Nephron progenitor cell (in vitro differentiated cells): ENCODE measurements at regions not wholly inside any gene's neighbourhood (a gene's known extent, or its start where the extent isn't known, plus 50 kb on each side); places are given as distances from the start of the nearest gene placed in this dataset.

Source experiments
- DNase-seq: peaks from one replicate; pipeline ENCODE4 v3.0.0; 2021
- H3K27ac Mint-ChIP-seq: 2 replicates; pipeline ENCODE4 v1.8.0; 2021; ENCODE audit warnings: mild to moderate bottlenecking, moderate library complexity, mixed read lengths
- H3K27me3 Mint-ChIP-seq: 2 replicates; pipeline ENCODE4 v1.8.0; 2021; ENCODE audit warnings: mild to moderate bottlenecking, low read depth, mixed read lengths; ENCODE audit not compliant: poor library complexity
- H3K36me3 Mint-ChIP-seq: 2 replicates; pipeline ENCODE4 v1.8.0; 2021; ENCODE audit warnings: low read depth, mixed read lengths
- H3K4me1 Mint-ChIP-seq: 2 replicates; pipeline ENCODE4 v1.8.0; 2021; ENCODE audit warnings: mixed read lengths
- H3K4me3 Mint-ChIP-seq: 2 replicates; pipeline ENCODE4 v1.8.0; 2021; ENCODE audit warnings: mild to moderate bottlenecking, moderate library complexity, mixed read lengths
- H3K9me3 Mint-ChIP-seq: 2 replicates; pipeline ENCODE4 v1.8.0; 2021; ENCODE audit warnings: mild to moderate bottlenecking, moderate library complexity, mixed read lengths
- TF ChIP-seq, protein P1 (sequence below): fragments of 200-600 bp; sonication (generic); IDR thresholded peaks from 2 replicates; pipeline ENCODE4 v1.5.0; 2021; ENCODE audit warnings: antibody characterized with exemption

DNA sequence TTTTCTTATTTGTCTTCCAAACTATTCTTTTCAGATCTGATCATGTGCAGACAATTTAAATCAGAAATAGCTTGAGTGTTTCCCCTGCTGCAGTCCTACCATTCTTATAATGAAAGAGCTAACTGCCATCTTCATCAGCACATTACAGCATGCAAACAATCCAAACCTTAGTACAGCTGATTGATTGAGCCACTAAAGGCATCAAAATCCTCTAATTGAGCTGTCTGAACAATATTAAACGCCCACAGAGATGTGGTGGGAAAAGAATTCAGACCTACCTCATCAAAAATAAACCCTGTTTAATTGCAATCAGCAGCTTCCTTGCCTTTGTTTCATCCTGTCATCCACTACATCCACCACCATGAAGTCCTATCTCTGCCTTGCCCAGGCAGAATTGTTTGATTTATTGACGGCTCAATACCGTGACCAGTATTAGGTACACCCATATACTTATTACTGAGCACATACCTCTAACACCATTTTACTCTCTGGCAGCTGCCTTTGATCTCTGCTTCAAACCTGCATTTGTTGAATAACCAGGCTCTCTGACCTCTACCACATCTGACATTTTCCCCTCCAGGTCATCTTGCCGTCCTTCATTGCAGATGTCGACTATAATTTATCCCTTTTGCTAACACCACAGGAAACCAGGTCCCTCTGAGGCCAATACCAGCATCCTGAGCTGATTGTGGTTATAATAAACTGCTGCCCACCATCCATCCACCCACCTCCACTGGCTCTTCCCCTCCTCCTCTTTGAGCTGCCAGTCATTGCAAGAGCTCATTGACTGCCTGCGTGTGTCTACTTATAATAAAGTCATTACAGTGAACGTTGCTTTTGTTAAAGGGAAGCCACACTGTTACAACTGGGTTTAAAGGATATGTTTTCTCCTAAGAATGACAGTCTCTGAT, 78.5 kb downstream of the RBM43 start:
- Mint-ChIP-seq H3K36me3 (no peaks in the 10 kb centered on the region), H3K27me3 (no peaks in the 10 kb centered on the region), H3K9me3 (no peaks in the 10 kb centered on the region), H3K4me1 (peaks cover 51% of the 10 kb centered on the region), H3K27ac (peak overlapping the region; percentile 90), H3K4me3 (peak overlapping the region; percentile 1)
- peak; percentile 16 for DNase-seq
- TF ChIP-seq, protein P1, sequence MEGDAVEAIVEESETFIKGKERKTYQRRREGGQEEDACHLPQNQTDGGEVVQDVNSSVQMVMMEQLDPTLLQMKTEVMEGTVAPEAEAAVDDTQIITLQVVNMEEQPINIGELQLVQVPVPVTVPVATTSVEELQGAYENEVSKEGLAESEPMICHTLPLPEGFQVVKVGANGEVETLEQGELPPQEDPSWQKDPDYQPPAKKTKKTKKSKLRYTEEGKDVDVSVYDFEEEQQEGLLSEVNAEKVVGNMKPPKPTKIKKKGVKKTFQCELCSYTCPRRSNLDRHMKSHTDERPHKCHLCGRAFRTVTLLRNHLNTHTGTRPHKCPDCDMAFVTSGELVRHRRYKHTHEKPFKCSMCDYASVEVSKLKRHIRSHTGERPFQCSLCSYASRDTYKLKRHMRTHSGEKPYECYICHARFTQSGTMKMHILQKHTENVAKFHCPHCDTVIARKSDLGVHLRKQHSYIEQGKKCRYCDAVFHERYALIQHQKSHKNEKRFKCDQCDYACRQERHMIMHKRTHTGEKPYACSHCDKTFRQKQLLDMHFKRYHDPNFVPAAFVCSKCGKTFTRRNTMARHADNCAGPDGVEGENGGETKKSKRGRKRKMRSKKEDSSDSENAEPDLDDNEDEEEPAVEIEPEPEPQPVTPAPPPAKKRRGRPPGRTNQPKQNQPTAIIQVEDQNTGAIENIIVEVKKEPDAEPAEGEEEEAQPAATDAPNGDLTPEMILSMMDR: no peak

DNA sequence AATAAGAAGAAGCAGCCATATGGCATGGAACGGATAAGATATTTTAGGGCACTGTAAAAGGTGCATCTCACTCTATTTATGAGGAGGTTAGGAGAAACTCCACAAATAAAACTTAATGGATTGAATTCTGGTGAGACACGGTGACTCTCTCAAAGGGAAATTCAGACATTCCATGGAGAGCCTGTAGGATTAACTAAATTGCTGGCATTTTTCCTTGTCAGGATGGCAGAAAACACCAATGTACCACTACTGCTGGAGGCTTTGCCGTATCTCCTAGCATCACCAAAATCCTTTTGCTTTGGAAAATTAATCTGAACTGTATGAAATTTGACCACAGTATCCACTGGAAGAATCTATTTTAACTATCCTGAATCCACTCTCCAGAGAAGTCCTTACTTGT, 79.3 kb downstream of the RBM43 start:
- Mint-ChIP-seq H3K36me3 (no peaks in the 10 kb centered on the region), H3K27me3 (no peaks in the 10 kb centered on the region), H3K4me3 (no peak overlapping the region), H3K9me3 (no peaks in the 10 kb centered on the region), H3K27ac (no peak overlapping the region), H3K4me1 (peaks cover 51% of the 10 kb centered on the region)
- no peak for DNase-seq
- TF ChIP-seq, protein P1: no peak

DNA sequence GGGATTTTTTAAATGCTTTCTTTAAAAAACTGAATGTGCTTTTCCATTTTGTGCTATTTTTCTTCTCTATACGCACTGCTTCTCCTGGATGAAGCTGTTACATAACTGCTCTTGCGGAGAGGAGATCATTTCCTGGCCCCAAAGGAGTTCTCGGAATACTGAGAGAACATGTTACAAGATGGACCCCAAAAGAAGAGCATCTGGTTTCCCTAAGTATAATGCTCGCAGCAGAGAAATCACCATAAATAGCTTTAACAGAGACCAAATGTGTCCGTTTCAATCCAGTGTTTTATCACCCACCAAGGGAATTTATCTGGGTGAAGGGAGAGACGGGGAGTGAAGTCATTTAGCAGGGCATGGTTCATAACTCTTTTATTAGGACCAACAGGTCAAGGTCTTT, 80.1 kb downstream of the RBM43 start:
- no peaks in the 10 kb centered on the region for H3K36me3 Mint-ChIP-seq
- H3K4me3 Mint-ChIP-seq: no peak overlapping the region
- no peaks in the 10 kb centered on the region for H3K9me3 Mint-ChIP-seq
- H3K4me1 Mint-ChIP-seq: peaks cover 51% of the 10 kb centered on the region
- no peak for DNase-seq
- TF ChIP-seq, protein P1: no peak
- peak overlapping the region; percentile 71 for H3K27ac Mint-ChIP-seq
- H3K27me3 Mint-ChIP-seq: peaks cover 2% of the 10 kb centered on the region

DNA sequence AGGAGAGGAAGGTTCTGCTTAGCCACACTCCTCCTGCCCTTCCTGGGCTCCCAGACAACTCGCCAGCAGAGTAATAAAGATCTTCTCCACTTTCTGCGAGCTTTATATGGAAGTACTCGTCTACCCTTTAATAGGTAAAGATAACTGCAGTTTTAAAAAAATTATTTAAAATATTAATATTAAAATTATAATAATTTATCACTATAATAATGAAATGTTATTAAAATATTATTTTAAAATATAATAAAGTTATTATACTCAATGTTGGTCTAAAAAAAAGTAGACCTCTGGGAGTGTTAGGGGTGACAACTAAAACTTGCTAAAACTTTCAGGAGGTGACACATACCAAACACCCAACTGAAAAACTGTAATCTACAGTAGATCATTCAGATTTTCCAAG, 81.5 kb downstream of the RBM43 start:
- no peaks in the 10 kb centered on the region for H3K9me3 Mint-ChIP-seq

DNA sequence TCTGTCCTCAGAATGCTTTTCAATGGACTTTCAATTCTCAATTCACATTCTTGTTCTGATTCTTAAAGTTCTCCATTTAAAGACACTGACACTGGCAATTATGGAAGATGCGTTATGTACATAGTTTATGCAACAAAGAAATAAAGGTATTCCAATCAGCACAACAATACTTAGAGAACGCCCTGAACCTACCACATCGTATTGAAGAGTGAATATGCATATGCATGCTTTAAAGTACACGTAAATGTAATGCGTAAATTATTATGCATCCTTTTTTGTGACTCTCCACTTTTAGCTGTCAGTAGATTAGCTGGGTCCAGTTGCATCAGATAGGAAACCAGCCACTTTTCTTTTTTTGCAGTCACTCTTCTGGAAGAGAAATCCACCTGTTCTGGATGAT, 83.5 kb downstream of the RBM43 start:
- no peak for DNase-seq
- Mint-ChIP-seq H3K9me3 (no peaks in the 10 kb centered on the region), H3K4me3 (no peak overlapping the region), H3K27me3 (peaks cover 4% of the 10 kb centered on the region), H3K27ac (no peak overlapping the region), H3K36me3 (no peaks in the 10 kb centered on the region), H3K4me1 (peaks cover 28% of the 10 kb centered on the region)
- TF ChIP-seq, protein P1: no peak

More for the DNA sequence above, 81.5 kb downstream of the RBM43 start:
- DNase-seq: no peak
- Mint-ChIP-seq H3K27ac (no peak overlapping the region), H3K4me1 (peaks cover 48% of the 10 kb centered on the region), H3K27me3 (peaks cover 4% of the 10 kb centered on the region), H3K4me3 (no peak overlapping the region), H3K36me3 (no peaks in the 10 kb centered on the region)
- TF ChIP-seq, protein P1: no peak

DNA sequence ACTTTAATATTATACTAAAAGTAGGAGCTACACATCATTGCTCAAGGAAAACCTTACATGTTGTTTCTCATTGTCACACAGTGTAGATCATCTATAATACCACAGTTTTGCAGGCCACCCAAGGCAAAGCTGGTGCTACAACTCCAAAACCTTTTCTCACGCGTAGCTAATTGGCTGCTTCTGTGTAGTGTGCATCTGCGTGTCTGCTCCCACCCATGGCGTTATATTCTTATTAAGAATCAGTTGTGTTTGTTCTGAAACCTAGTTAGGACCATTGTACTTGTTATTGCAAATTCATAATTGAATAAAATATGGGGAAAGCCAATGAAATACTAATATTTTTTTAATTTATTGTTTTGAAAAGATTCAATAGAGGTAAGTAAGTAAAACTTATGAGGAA, 83.9 kb downstream of the RBM43 start:
- peaks cover 24% of the 10 kb centered on the region for H3K4me1 Mint-ChIP-seq
- no peak overlapping the region for H3K27ac Mint-ChIP-seq
- TF ChIP-seq, protein P1: no peak
- H3K36me3 Mint-ChIP-seq: no peaks in the 10 kb centered on the region
- no peaks in the 10 kb centered on the region for H3K9me3 Mint-ChIP-seq
- H3K27me3 Mint-ChIP-seq: peaks cover 6% of the 10 kb centered on the region
- DNase-seq: no peak
- no peak overlapping the region for H3K4me3 Mint-ChIP-seq
